A172 (cell line): ENCODE measurements at regions not wholly inside any gene's neighbourhood (a gene's known extent, or its start where the extent isn't known, plus 50 kb on each side); places are given as distances from the start of the nearest gene placed in this dataset.

Experiments
- DNase-seq: peaks from one replicate; pipeline ENCODE4 v3.0.0-alpha.2; 2015; ENCODE audit warnings: low spot score

DNA sequence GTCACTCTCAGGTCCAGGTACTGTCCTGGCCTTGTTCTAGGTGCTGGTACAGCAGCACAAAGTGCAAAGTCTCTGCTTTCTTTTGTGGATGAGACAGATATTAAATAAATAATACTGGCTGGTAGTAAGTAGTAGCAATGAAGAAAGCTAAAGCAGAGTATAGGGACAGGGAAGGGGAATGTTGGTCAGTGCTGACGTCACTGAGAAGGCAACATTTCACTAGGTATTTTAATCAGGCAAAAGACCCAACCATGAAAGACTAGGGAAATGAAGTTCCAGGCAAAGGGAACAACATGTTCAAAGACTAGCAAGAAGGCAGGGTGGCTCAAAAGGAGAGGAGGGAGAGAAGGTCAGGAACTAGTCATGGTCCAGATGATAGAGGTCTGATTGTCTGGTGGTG, 388.2 kb downstream of the YTHDC2 start:
- DNase-seq, result no peak

DNA sequence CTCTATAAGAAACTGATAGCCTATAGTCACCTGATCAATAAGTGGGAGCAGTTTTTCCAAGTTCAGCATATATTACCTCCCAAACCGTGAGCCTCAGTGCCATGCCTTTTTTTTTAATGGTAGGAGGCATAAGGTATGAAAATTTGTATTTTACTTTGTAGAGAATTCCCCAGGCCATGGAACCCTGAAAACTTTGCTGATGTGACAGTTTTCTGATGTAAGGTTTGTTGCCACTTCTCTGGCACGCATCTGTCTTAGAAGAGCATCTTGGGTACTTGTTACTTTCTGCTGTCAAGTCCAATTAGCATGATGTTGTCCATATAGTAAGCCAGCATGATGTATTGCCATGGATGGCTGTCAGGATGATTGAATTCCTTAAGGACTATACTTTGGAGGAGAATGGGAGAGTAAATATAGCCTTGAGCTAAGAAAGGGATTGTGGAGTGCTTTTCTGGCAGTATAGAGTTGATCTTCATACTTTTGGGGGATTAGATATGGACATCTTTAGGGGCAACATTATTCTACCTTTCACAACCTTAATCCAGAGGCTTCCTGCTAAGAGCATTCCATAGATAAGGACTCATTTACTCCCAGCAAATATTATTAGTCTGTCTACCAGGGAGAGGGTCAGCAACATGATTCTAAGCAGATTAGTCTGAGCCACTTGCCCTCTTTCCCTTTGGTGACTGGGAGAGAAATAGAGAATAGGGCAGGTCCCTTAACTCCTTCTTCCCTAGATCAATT, 389.6 kb downstream of the YTHDC2 start:
- DNase-seq, result no peak

DNA sequence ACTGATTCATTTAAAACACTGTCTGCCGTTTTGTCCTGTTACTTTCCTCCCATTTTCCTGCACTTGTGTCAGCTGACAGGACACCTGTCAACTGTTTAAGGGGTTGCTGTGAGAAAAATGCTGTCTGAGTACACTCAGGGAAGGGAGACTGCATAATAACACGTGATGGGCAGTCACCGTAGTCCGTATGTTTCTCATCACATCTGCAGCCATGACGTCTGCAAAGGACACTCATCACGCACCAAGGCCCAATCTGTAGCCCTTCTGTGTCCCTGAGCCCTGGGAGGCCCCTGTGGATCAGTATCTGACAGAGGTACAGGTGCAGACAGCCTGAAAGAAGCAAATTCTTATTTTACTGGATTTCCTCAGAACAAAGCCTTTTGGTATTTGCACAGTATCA, 396.3 kb downstream of the YTHDC2 start:
- no peak for DNase-seq

DNA sequence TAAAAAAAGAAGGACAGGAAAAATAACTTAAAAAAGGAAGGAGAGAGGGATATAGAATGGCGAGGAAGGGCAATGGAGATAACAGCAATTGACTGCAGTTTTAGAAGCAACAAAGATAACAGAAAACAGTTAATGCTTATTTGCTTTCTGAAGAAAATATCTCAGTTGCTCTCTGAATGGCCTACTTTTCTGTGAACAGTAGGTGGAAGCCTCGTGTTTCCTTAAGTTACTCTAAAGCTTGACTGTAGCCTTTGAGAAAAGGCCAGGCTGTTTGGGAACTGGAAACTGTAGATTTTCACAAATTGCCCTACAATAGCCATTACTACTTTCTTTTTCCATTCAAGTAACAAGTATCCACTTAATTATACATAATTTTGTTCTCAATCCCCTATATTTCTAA, 404.5 kb downstream of the YTHDC2 start:
- DNase-seq, result no peak

DNA sequence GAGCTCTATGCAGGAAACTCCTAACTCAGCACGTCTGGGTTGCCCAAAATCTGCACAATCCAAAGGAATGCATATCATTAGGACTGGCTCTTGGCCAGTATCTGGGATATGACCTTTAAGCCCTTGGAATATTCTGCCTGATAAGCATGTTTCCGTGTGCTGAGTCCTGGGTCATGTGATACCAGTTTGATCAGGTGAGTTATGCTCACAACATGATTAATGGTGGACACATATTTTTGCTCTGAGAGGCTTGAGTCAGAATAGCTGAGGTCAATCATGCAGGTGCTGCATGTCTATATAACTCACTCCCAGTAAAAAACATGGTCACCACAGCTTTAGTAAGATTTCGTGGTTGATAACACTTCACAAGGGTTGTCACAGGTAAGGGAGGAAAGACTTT, 408.8 kb downstream of the YTHDC2 start:
- no peak for DNase-seq

DNA sequence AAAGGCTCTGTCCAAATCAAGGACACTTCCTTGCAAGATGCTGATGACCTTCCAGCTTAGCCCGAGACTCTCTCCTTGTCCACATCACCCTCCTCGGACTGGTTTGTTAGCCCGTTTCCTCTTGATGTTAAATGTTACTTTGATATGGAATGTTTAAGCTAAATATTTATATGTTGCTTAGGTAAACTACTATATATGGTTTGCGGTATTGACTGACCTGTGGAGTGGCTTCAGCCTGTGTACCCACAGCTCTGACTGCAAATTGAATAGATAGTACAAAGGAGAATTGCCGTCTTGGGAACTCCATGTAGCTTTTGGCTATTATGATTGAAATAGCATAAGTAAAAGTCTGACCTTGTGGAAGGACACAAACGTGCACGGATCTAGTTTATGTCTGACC, 422.0 kb downstream of the YTHDC2 start:
- DNase-seq, result no peak

DNA sequence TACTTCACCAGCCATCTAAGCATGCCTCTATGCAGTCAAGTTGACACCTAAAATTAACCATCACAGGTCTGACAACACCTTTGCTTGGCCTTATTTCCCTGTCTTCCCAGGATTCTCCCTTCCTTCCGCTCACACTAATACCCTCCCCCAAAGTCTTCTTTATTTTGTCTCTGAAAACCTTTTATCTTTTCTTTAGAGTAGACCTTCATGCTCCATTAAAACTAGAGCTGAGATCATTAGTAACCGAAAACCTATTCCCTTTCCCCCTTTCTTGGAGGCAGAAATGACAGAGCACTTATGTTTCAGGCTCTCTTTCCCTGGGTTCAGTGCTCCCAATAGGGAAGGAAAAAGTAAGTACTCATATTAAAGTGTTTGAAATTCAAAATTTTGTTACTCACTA, 423.8 kb downstream of the YTHDC2 start:
- no peak for DNase-seq

DNA sequence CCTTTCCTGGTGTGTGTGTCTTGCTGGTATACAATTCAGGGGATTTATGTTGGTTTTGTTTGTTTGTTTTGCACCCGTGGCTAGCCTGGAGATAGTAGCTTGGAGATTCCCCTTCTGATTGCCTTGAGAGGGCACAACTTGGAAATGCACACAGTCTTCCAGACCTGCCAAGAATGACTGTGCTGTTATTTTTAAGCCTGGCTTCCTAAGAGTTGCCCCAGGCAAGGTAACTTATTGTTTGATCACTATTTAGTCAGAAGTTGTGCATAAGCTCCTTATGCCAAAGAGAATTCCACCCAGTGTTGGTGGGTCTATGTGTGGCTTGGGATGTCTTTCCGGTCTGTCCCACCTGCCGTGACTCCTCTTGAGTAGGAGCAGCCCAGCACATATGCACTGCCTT, 421.9 kb upstream of the KCNN2 start:
- no peak for DNase-seq

DNA sequence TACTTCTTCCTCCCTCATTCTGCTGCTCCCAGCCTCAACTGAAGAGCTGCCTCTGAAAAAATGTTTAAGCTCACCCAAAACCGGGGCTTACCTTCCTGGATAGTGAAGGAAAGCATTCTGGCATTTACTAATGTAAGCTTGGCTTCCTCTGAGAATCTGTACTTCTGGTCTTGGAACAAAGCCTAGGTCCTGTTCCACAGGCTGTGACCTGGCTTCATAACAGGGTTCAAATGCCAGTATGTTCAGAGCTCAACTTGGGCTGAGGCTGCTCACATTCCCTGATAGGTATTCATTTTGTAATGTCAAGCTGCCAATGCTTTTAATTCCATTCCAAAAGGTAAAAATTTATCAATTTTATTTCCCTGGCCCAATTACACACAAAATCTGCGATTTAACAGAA, 411.7 kb upstream of the KCNN2 start:
- no peak for DNase-seq

DNA sequence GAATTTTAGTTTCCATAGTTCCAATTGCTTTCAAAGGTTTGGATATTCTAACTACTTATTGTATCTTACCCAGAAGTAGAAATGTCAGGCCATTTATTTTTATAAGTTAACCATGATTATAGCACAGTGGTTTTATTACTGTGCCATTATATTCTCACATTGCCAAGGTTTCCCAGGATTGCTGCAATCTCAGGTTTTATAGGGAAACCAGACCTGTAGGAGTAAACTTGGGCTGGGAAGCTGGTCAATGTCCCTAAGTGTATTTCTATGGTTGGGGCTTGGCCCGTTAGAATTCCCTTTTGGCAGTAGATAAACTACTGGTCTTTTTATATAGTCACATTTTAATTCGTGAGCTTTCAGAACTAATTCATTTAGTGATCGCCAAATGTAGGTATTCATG, 396.6 kb upstream of the KCNN2 start:
- DNase-seq, result no peak

DNA sequence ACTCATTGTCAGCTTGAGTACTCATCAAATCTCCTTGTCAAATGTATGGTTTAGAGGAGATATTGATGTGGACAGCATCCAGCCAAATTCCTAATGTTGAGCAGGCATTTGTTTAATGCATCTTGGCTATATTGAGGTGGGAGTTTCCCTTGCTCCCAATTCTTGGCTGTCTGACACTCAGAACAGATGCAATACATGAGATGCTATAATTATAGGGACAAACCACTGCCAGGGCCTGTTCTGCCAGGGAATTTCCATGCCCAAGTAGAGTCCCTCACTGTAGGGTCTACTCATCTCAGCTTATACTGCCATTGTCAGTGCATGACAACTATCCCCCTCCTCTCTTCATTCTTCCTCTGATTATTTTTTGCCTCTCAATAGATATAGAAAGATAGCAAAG, 392.0 kb upstream of the KCNN2 start:
- no peak for DNase-seq

DNA sequence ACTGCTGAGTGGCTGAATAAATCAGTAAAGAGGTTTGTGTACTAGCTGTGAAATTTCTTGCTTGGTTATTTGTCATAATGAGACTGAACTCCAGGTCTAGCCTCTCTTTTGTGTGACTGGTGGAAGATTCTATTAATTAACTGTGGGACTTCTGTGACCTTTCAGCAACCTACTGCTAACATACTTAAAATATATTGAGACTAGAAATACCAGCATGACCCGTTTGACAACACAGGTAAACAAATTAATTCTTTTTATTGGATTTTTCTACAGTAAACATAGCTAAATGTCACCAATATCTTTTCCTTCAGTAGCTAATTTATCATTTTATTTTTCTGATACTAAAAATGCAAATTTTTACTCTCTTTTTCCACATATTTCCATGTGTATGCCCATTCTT, 390.4 kb upstream of the KCNN2 start:
- no peak for DNase-seq

DNA sequence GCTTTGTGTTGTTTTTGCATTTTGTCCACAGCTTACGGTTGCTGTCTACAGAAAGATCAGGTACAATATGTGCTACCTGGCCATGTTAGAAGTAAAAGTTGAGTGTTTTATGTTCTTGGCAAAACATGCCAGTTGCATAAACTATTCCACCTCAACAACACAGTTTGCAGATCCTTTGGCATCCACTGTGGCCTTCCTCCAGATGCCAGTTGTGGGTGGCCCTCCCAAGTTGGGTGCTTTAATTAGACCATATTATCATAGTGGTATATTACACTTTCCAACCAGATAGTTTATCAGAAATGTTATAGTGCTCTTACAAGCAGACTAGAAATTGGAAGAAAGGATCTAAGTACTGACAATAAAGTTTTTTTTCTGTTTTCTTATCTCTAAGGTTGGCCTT, 386.9 kb upstream of the KCNN2 start:
- DNase-seq, result no peak

DNA sequence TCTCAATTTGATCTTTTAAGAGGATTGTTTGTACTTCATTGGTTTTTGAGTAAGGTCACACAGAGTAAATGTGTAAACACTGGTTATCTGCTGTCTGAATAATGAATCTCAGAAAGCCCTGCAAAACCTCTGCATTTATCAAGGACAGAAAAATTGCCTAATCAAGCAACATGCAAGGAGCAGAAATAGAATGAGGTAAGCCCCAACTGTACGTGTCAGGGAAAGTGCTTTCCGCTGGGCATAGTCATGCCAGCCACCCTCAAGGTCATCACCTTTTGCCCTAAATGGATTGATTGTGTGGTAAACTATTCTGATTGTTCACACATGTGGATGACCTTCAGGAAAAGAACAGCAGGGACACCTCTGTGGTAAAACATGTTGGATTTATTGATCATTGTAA, 376.9 kb upstream of the KCNN2 start:
- DNase-seq, result no peak

DNA sequence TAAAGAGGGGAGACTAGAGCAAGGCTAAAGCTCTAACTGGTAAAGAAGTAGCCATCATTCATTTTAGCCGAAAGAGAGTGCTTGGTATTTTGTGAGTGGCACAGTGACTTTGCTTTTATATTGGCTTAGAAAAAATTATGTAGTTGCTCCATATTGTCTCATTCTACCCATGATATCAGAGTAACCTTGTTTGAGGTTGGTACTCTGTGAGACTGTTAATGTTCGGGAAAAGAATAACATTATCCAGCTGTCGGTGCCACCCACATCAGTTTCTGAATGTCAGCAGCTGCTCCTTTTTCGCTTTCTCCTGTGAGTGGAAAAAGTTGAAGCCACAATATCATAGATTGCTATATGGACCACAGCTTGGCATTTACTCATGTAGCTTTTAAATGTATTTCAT, 376.4 kb upstream of the KCNN2 start:
- DNase-seq, result no peak

DNA sequence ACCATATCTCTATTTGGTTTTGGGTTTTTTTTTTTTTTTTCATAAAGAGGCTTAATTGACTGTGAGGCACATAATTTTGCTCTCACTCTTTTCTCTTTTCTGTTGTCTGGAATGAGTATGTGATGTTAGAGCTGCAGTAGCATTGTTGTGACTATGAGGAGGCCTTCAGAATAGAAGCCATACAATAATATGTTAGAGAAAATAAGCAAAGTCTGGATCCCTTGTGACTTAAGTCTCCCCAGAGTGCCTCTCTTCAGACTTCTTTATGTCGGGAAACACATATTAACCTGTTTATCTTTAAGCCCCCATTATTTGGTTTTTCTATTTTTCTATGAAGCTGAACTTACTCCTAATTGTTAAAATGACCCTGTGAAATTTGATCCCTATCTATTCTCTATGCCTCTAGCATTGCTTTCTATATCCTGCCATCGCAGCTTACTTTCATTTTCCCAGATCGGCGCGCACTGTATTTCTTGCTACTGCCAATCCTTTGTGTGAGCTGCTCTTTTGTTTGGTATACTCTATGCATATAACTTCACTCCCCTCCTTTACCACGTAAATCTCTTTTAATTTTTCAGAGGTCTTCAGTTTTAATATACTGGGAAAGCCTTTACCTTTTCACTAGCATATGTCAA, 372.5 kb upstream of the KCNN2 start:
- DNase-seq, result peak; percentile 11

DNA sequence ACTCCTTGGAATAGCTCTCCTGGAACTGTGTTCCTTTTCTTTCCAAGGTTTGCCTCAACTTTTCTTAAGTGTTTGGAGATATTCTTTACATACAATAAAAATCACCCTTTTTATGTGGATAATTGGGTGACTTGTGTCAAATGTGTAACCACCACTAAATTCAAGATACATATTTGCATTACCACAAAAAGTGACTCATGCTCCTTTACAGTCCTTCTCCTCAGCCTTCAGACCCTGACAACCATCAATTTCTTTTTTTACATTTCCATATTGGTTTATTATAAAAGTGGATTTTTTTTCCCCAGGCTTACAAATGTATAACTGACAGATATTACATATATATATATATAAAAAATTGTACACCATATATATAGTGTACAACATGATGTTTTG, 372.0 kb upstream of the KCNN2 start:
- peak; percentile 5 for DNase-seq

DNA sequence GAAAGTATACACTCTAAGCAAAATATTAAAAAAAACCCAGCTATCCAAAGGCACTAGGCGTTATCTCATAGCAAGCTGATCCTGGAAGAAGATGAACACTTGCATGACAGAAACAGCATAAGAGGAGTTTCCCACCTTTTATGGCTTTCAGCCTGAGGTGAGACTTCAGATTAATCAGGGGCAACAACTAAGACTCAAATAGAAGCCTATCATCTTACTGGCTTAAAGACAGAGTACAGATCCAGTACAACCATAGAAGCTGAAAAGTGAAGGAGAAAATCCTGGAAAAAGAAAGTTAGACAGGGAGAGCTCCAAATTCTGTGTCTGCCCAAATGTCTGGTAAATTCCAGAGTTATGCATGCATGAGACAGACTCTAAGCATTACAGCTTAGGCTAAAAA, 360.8 kb upstream of the KCNN2 start:
- no peak for DNase-seq

DNA sequence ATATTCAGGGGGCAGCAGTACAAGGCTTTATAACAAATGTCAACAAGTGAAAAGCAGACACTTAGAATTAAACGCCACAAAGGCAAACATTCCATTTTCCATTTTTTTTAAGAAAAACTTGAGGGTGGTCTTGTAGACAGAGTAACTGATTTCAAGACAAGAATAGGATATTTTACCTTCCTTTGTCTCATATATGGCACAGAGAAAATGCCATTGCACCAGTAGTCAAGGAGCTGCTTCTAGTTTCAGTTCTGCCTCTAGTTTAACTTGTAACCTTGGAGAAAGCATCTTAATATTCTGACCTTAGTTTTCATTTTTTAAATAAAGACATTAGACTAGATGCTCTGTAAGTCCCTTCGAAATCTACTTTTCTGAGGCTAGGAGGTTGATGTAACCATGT, 355.3 kb upstream of the KCNN2 start:
- no peak for DNase-seq

DNA sequence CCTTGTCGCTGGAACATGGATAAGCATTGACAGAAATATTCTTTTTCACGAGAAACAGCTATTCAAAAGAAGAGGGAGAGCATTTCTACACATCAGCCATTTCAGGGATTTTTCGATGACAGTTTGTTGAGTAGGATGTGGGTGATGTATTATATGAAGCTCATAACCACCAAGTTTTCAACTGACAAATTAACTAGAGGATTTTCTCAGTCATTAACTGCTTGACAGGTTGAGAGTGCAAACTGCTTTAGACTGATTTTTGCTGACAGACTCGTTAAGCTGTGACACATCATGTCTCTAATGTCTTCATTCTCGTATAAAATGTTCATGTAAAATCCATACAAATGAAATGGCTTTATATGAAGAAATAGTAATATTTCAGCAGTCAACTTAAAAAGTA, 354.2 kb upstream of the KCNN2 start:
- no peak for DNase-seq

DNA sequence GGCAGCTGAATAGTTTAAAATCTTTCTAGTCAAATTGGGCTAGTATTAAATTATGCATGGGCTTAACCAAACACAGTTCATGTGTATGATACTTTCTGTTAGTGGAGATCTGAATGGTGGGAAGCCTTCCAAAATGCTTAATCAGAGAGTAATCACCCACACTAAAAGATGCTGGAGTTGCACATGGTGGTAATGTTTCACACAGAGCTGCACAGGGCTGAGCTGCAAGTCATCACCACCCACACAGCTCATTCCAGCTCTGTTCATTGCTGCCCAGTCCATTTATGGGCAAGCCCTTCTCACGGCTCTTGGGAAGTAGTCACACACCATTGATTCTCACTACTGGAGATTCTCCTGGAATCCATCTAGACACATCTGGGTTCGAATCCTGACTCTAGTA, 351.5 kb upstream of the KCNN2 start:
- peak; percentile 3 for DNase-seq

DNA sequence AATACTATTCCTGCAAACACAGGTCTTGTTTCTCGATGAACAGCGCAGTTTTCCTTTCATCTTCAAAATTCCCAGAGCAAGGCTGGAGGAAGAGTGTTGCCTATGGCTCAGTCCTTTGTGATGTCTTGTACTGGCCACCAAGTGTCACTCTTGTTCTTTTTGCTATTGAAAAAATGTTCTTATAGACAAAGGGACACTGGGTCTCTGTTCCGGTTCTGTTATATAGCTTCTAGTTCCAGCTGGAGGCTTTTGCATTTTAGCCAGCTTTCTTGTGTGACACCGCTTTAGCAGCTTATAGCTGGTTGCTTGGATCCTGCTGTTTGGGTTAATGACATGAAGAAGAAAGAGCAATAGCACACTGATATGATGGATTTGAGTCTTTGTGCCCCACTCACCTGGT, 343.7 kb upstream of the KCNN2 start:
- peak; percentile 1 for DNase-seq

DNA sequence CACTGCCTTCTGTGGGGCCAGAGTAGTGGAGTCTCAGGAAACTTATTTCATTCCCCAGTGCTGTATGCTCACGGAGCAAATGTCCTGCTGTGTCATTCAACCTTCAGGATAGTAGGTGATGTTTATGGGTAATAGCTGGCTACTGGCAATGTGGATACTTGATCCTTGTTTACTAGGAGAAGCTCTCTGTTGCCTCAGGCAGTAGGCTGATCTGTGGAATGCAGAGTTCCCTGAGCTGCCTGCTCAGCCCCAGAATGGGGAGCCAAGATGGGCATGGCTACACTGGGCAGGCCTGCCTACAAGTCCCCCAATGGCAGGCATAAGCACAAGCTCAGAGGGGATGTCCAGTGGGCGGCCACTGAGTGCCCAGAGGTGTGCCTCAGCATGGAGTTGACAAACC, 323.1 kb upstream of the KCNN2 start:
- DNase-seq, result no peak

DNA sequence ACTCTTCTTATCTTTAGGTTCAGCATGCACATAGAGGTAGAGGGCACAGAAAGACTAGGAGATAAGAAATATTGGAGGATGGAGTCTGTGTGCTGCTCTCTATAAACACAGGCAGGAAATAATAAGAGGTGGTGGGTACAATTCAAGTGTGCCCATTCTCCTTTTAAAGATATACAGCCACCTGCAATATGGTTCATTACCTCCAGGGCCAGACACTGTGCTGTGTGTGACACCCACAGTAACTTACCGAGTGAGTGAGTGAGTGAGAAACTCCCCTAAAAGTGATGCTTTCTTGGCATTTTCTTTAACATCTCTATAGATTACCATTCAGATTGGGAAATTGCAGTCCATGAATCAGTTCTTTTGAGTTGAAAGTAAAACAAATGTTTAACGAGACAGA, 311.8 kb upstream of the KCNN2 start:
- no peak for DNase-seq
